GM12891 (cell line): ENCODE measurements at regions not wholly inside any gene's neighbourhood (a gene's known extent, or its start where the extent isn't known, plus 50 kb on each side); places are given as distances from the start of the nearest gene placed in this dataset.
"Not testable (repeated sequence)": the region's sequence is repeated elsewhere in the genome, so short reads cannot be mapped to it uniquely, and the experiment has no call there.

Source experiments
- DNase-seq: peaks from one replicate; pipeline ENCODE4 v3.0.0; 2011; ENCODE audit warnings: low spot score; ENCODE audit not compliant: insufficient read length
- FAIRE-seq: peaks from 2 replicates; lab custom pipeline; 2011; peaks lifted over from hg19 to GRCh38; lab: Jason Lieb, UNC
- PAX5 ChIP-seq: IDR thresholded peaks from 2 replicates; pipeline ENCODE4 v1.6.1; 2011; ENCODE audit warnings: low read length, moderate library complexity, mild to moderate bottlenecking; ENCODE audit not compliant: insufficient read depth, severe bottlenecking
- POLR2A ChIP-seq: IDR thresholded peaks from 2 replicates; pipeline ENCODE4 v1.6.1; 2011; ENCODE audit warnings: low read depth, low read length, control low read depth
- POLR2AphosphoS5 ChIP-seq: IDR thresholded peaks from 2 replicates; pipeline ENCODE4 v1.6.1; 2011; ENCODE audit warnings: low read depth, low read length, control low read depth
- POU2F2 ChIP-seq: IDR thresholded peaks from 2 replicates; pipeline ENCODE4 v1.6.1; 2011; ENCODE audit warnings: low read depth, mild to moderate bottlenecking, control low read depth, low read length, moderate library complexity
- SPI1 ChIP-seq: IDR thresholded peaks from 2 replicates; pipeline ENCODE4 v1.6.1; 2011; ENCODE audit warnings: low read depth, low read length, control low read depth
- TAF1 ChIP-seq: IDR thresholded peaks from 2 replicates; pipeline ENCODE4 v1.6.1; 2011; ENCODE audit warnings: low read depth, low read length, control low read depth

- DNase-seq, result no peak
- no peak for FAIRE-seq
- TF ChIP-seq PAX5, result no peak
- no peak for TF ChIP-seq POLR2A
- TF ChIP-seq SPI1, result no peak
- TF ChIP-seq TAF1, result no peak
- TF ChIP-seq POU2F2, result no peak
- no peak for TF ChIP-seq POLR2AphosphoS5
Observed at GRCh38 chr14:71396050-71396677, 488.9 kb downstream of the PCNX1 start.

DNA sequence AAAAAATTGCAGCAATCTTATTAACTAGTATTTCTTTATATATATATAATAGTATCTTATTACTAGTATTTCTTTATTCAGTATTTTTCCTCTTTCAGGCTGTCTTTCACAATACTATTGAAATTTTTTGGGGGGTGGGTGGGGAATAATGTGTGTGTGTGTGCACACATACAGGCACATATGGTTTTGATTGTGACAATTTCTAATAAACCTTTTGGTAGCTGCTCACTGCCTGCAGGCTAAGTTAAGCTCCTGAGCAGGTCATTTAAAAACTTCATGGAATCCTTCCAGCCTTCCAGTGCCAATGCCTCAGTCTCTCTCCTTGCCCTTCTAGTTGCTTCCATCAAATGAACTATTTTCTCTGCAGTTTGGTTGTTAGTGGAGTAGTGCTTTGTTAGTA is 490.1 kb downstream of the PCNX1 start:
- TF ChIP-seq POLR2A, result no peak
- no peak for TF ChIP-seq POU2F2
- no peak for TF ChIP-seq TAF1
- TF ChIP-seq SPI1, result no peak
- no peak for TF ChIP-seq POLR2AphosphoS5
- no peak for TF ChIP-seq PAX5
- FAIRE-seq, result no peak
- DNase-seq, result no peak

- no peak for TF ChIP-seq TAF1
- TF ChIP-seq POU2F2, result no peak
- TF ChIP-seq POLR2A, result no peak
- TF ChIP-seq SPI1, result no peak
- no peak for TF ChIP-seq PAX5
- TF ChIP-seq POLR2AphosphoS5, result no peak
- FAIRE-seq (no peak), DNase-seq (no peak)
Observed at GRCh38 chr14:71398450-71398849, 491.2 kb downstream of the PCNX1 start.

DNA sequence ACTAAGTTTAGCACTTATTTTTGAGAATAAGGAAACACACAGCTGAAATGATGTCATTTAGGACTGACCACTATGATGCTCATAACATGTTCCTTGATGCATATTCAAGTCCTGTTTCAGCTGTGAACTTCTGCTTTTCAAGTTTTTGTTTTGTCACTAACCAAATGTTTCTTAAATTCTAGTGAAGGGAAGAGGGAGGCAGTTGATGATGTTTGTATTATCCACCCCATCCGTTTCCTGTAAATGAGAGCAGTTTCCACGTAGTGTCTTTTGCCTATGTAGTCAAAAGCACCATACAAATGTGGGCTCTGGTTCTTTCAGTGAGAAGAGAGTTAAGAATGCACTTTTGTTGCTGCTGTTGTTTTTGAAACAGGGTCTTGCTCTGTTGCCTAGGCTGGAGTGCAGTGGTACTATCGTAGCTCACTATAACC is 491.8 kb downstream of the PCNX1 start:
- TF ChIP-seq TAF1 (no peak; the same call in 1 of the 2 replicates), POU2F2 (peak; percentile 65), POLR2AphosphoS5 (peak; percentile 47; the same call in 1 of the 2 replicates), SPI1 (peak; percentile 78), PAX5 (no peak), POLR2A (peak; percentile 71)
- peak; percentile 5 for DNase-seq
- peak; percentile 93 for FAIRE-seq

- TF ChIP-seq SPI1 (peak; percentile 76), POLR2A (0 out of 2 replicates have a peak, but pooled peaks have one; percentile 46), PAX5 (no peak), POLR2AphosphoS5 (peak; percentile 25; the same call in 1 of the 2 replicates), POU2F2 (no peak), TAF1 (no peak)
- DNase-seq (no peak), FAIRE-seq (peak; percentile 95)
Observed at GRCh38 chr14:71400871-71401321, 493.6 kb downstream of the PCNX1 start.

DNA sequence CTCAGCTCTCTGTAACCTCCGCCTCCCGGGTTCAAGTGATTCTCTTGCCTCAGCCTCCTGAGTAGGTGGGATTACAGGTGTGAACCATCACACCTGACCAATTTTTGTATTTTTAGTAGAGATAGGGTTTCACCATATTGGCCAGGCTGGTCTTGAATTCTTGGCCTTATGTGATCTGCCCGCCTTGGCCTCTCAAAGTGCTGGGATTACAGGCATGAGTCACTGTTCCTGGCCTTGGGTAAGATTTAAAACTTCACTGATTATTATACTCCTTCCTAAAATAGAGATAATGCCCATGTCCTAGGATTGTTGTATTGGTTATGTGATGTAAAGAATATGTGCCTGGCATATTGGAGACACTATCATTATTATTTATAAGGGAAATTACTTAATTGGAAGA is 495.2 kb downstream of the PCNX1 start:
- not testable (repeated sequence) for FAIRE-seq, DNase-seq

GRCh38 chr14:71403656-71404055 is 496.4 kb downstream of the PCNX1 start:
- no peak for TF ChIP-seq SPI1
- no peak for TF ChIP-seq PAX5
- no peak for TF ChIP-seq TAF1
- no peak for TF ChIP-seq POLR2A
- TF ChIP-seq POLR2AphosphoS5, result no peak
- no peak for TF ChIP-seq POU2F2
- DNase-seq (no peak), FAIRE-seq (peak; percentile 78)

- no peak for DNase-seq
- TF ChIP-seq TAF1 (no peak), POU2F2 (no peak), PAX5 (no peak), POLR2A (no peak), POLR2AphosphoS5 (no peak)
- FAIRE-seq, result no peak
Observed at GRCh38 chr14:71405676-71406075, 498.4 kb downstream of the PCNX1 start.

GRCh38 chr14:71408362-71409030 is 501.2 kb downstream of the PCNX1 start:
- no peak for FAIRE-seq

More at GRCh38 chr14:71408362-71409030, 501.2 kb downstream of the PCNX1 start:
- no peak for DNase-seq
- TF ChIP-seq PAX5 (no peak), SPI1 (no peak), POLR2A (no peak), POLR2AphosphoS5 (no peak), TAF1 (no peak), POU2F2 (no peak)
